Middle frontal gyrus (tissue), 1 donor: ENCODE measurements at regions not wholly inside any gene's neighbourhood (a gene's known extent, or its start where the extent isn't known, plus 50 kb on each side); places are given as distances from the start of the nearest gene placed in this dataset.
"Not testable (repeated sequence)": the region's sequence is repeated elsewhere in the genome, so short reads cannot be mapped to it uniquely, and the experiment has no call there.

Experiments
- DNase-seq: peaks from one replicate; pipeline ENCODE4 v3.0.0-alpha.2; 2015; ENCODE audit warnings: low spot score; ENCODE audit errors: extremely low spot score

DNA sequence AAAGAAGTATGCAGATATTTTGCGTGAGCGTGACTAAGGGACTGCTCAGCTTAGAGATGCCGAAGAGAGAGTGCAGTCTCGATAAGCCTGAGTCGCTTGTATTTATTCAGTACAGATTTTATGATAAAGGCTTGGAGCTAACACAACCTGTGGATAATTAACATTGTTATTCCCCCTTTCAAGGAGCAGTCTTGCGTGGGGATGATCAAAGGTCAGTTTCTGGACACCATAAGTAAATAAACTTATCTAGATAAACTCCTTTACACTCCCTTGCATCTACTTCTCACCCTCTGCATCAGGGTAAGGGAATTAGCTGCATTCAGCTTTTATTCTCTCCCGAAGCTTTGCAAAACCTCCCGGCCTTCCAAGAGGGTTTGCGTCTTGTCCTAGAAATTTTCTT is 357.8 kb upstream of the ST8SIA4 start:
- DNase-seq, result no peak

DNA sequence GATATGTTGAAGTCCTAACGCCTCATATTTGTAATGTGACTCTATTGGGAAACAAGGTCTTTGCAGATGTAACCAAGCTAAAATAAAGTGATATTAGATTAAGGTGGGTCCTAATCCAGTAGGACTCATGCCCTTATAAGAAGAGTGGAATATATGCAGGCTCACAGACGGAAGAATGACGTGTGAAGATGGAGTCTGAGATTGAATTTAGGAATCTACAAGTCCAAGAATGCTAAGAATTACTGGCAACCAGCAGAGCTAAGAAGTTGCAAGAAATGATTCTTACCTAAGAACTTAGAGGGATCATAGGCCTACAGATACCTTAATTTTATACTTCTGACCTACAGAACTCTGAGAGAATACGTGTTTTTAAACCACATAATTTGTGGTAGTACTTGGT is 350.0 kb upstream of the ST8SIA4 start:
- no peak for DNase-seq

DNA sequence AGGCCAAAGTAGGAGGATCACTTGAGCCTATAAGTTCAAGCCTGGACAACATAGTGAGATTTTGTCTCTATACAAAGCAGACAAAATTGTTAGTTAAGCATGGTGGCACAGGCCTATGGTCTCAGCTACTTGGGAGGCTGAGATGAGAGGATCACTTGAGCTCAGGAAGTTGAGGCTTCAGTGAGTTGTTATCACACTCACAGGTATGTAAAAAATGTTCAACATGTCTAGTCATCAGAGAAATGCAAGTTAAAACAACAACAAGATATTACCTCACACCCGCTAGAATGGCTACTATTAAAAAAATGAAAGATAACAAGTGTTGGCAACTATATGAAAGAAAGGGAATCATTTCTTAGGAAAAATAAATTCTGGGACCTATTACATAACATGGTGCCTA is 341.5 kb upstream of the ST8SIA4 start:
- DNase-seq, result no peak

DNA sequence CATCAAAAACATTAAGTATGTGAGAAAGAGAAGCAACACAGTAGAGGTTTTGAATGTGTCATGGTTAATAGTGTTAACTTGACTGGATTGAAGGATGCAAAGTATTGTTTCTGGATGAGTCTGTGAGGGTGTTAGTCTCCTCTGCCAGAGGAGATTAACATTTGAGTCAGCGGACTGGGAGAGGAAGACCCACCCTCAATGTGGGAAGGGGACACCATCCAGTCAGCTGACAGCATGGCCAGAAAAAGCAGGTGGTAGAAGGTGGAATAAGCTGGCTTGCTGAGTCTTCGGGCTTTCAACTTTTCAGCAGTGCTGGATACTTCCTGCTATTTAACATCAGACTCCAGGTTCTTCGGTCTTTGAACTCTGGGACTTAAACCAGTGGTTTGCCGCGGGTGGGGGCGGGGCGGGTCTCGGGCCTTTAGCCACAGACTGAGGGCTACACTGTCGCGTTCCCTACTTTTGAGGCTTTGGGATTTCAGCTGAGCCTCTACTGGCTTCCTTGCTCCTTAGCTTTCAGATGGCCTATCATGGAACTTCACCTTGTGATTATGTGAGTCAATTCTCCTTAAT is 309.9 kb upstream of the ST8SIA4 start:
- no peak for DNase-seq

DNA sequence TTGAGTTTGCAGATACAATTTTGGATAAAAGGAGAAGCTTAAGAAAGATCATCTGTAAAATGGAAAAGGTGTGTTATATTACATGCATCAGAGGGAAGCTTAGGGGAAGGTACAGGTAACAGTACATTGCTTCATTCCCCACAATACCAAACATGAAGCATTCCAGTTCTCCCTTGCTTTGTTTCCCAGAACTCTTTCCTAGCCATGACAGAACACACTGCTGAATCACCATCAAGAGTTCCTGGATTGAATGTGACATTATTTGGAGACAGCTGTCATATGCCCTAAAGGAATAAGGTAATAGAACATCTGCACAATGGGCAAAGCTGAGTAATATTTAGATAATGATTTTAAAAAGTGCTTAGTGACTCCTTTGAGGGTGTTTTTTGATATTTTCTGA is 303.5 kb upstream of the ST8SIA4 start:
- DNase-seq, result no peak

DNA sequence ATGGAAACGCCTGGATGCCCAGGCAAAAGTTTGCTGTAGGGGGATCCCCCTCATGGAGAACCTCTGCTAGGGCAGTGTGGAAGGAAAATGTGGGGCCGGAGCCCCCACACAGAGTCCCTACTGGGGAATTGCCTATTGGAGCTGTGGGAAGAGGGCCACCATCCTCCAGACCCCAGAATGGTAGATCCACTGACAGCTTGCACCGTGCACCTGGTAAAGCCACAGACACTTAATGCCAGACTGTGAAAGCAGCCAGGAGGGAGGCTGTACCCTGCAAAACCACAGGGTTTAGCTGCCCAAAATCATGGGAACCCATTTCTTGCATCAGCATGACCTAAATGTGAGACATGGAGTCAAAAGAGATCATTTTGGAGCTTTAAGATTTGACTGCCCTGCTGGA is 302.0 kb upstream of the ST8SIA4 start:
- DNase-seq, result not testable (repeated sequence)

DNA sequence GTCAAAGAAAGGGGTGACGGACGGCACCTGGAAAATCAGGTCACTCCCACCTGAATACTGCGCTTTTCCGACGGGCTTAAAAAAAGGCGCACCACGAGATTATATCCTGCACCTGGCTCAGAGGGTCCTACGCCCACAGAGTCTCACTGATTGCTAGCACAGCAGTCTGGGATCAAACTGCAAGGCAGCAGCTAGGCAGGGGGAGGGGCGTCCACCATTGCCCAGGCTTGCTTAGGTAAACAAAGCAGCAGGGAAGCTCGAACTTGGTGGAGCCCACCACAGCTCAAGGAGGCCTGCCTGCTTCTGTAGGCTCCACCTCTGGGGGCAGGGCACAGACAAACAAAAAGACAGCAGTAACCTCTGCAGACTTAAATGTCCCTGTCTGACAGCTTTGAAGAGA is 277.3 kb upstream of the ST8SIA4 start:
- not testable (repeated sequence) for DNase-seq

DNA sequence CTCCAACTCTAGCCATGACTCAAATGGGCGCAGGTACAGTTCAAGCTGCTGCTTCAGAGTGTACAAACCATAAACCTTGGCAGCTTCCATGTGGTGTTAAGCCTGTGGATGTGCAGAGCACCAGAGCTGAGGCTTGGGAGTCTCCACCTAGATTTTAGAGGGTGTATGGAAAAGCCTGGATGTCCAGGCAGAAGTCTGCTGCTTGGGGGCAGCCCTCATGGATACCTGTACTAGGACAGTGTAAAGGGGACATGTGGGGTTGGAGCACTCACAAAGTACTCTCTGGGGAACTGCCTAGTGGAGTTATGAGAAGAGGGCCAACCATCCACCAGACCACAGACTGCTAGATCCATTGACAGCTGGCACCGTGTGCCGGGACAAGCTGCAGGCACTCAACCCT is 273.5 kb upstream of the ST8SIA4 start:
- no peak for DNase-seq

DNA sequence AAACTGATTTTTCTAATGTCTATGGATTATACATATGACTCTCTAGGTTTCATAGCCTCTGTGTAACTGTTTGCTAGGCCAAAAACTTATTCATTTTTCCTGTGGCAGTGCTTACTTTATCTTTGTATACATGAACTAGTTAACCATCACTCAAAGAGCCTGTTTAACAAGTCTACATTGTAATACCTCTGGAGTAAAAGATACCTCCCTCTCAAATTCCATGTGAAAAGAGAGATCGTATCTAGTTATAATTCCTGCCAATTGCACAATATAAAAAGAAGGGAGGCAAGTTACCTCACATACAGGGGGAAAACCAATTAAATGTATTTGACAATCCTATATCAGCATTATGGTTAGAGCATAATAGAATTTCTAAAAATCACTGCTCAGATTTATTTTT is 271.9 kb upstream of the ST8SIA4 start:
- DNase-seq, result no peak

DNA sequence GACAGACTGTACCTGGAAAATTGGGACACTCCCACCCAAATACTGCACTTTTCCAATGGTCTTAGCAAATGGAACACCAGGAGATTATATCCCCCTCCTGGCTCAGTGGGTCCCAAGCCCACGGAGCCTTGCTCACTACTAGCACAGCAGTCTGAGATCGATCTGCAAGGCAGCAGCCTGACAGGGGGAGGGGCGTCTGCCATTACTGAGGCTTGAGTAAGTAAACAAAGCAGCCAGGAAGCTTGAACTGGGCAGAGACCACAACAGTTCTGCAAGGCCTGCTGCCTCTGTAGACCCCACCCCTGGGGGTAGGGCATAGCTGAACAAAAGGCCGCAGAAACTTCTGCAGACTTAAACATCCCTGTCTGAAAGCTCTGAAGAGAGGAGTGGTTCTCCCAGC is 260.0 kb upstream of the ST8SIA4 start:
- DNase-seq, result no peak

DNA sequence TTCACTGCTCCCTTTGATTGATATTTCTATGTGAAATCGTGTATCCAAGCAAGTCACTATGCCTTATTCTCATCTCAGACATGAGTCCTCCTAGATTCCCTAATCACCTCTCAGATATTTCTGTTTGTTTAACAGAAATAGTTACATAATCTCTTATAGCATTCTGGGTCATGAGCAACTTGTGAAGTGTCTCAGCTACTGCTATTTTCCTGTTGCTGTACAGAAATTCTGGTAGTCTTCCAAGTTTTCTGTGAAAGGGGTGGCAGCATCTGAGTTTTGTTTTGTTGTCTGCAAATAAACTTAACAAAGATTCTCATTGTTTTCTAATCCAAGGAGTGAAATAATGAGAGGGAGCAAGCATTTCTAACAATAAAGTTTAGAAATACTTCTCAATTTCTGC is 256.9 kb upstream of the ST8SIA4 start:
- DNase-seq, result peak; percentile 23

DNA sequence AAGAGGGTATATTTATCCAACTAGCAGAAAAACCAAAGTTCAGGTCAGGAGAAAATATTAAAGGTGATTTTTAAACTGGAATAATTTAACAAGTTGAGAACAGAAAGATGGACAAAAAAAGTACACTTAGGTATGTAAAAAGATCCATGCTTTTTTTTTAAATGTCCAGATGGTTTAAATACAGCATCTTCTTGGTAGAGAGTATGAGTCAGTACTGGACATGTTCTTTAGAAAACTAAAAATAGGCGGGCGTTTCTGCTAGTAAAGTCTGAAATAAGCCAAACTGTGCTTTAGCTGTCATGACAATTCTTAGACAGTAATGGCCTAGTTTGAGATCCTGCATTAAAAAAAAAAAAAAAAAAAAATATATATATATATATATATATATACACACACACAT is 255.9 kb upstream of the ST8SIA4 start:
- no peak for DNase-seq

DNA sequence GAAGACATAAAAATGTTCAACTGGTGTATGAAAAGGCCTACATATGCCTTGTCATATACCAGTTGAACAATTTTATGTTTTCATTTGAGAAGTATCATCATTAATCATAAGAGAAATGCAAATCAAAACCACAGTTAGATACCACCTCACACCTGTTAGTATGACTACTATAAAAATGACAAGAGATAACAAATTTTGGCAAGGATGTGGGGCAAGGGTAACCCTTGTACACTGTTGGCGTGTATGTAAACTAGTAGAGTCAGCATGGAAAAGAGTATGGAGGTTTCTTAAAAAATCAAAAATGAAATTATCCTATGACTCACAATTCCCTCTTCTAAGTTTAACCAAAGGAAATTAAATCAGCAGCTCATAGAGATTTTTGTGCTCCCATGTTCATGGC is 250.4 kb upstream of the ST8SIA4 start:
- DNase-seq, result no peak

DNA sequence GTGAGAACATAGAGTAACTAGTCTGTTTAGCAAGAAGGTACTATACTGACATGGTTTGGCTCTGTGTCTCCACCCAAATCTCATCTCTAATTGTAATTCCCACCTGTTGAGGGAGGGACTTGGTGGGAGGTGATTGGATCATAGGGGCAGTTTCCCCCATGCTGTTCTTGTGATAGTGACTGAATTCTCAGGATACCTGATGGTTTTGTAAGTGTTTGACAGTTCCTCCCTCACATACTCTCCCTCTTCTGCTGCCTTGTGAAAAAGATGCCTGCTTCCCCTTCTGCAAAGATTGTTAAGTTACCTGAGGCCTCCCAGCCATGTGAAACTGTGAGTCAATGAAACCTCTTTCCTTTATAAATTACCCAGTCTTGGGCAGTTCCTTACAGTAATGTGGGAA is 240.4 kb upstream of the ST8SIA4 start:
- no peak for DNase-seq

DNA sequence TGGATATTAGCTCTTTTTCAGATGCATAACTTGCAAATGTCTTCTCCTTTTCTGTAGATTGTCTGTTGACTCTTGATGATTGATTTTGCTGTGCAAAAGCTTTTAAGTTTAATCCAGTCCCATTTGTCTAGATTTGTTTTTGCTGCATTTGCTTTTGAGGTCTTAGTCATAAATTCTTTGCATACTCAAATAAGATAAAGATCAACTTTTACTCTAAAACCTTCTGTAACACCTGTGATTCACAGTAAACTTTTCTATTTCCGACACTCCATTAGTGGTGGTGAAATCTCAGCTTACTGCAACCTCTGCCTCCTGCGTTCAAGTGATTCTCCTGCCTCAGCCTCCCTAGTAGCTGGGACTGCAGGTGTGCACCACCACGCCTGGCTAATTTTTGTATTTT is 239.0 kb upstream of the ST8SIA4 start:
- DNase-seq, result no peak

DNA sequence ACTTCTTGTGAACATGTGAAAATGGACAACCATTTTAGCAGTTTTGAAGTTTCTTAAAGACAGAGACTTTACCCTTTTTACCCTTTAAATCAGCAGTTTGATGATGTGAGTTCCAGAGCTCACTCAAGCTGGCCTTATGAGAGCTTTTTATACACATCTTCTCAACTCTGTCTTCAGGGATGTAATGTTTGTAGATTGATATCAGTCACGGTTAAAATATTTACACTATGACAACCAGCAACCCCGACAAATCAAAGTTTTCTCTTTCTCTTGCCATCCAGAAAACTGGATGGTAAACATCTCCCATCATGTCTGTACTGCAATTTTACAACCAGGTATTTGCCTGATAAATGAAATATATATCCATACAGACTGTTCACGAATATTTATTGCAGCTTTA is 233.4 kb upstream of the ST8SIA4 start:
- no peak for DNase-seq

DNA sequence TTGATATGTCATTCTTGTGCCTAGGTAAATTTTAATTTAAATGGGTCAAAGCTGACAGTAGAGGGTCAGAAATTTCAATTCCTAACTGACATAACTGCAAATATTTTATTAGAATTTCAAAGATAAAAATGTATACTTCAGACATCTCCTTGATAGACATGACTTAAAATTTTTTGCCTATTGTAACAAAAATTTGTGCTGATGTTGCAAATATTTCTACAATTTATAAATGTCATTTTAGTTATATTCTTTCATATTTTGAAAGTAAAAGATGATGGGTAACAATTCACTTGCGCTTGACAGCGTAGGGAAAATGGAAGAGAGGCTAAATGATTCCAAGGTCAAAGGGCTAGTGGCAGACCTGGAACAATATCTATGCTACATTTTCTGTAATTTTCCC is 220.3 kb upstream of the ST8SIA4 start:
- DNase-seq, result no peak

DNA sequence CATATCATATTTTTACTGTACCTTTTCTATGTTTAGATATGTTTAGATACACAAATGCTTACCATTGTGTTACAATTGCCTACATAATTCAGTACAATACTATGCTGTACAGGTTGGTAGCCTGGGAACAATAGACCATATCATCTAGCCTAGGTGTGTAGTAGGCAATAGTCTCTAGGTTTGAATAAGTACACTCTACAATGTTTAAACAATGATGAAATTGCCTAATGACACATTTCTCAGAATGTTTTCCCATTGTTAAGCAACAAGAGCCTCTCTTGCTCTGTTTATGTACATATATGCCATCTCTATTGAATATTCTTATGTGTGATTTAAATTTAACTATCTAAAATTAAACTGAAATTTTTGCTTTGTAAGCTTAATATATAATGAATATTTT is 209.6 kb upstream of the ST8SIA4 start:
- DNase-seq, result no peak

DNA sequence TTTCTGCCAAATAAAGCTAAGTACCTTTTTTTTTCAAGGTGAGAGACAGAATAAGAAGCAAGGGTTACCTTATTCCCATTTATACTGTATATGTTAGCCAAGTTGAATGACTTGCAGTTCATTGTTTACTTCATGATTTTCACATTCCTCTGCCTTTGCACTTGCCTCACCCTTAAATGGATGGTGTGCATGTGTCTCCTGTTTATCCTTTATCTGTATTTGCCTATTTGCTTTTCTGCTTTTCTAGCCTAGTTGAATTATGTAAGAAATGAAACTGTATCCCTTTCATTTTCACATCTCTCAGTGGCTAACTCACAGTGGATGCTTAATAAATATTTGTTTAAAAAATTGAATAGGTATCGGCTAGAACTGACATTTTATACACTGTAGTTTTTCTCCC is 200.8 kb upstream of the ST8SIA4 start:
- no peak for DNase-seq

DNA sequence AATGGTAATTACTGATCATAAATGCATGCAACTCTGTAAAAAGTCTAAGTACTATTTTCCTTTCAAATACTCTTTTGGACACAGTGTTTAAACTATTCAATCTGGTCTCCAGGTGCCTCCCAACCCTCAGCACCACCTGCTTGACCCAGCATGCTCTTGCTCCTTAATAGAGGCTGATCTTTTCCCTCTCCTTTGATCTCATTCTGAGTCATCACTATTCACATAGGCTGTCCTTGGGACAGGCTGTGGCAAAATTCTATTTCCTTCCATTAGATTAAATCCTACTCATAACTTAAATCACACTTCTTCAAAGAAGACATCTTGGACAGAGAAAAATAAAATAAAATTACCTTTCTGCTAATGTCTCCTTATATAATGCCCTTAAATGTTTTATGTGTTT is 199.4 kb upstream of the ST8SIA4 start:
- DNase-seq, result no peak

DNA sequence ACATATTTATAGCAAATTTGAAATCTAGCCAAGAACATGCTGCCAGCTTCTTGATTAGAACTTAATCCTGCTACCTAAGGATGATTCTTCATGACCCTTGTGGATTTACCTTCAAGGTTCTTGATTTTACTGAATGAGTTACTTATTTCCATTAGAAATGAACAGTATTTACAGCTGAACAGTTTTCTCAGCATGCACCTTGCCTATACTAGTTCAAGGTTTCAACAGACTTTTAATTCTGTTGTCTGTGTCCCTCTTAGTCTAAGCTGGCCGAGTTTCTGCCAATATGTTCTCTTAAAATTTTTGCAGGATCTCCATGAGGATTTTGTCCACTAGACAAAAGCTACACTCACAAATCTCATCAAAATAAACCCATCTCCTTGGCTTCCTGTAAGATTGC is 188.8 kb upstream of the ST8SIA4 start:
- no peak for DNase-seq

DNA sequence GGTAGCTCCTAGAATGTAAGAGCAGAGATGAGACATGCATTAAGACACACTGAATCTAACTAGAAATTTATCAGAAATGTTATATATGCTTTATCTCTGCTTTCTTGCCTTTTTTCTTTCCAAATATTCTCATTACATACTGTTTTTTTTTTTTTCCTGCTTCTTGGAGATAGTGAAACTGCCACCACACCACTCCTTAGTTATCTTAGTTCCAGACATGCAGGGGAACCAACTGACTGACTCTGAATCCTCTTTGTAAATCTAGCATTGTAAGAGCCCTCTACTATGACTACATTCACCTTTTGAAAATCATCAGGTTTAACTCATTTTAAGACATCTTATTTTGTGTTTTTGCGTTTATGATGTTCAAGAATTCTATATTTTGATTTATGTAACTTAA is 181.3 kb upstream of the ST8SIA4 start:
- DNase-seq, result no peak

DNA sequence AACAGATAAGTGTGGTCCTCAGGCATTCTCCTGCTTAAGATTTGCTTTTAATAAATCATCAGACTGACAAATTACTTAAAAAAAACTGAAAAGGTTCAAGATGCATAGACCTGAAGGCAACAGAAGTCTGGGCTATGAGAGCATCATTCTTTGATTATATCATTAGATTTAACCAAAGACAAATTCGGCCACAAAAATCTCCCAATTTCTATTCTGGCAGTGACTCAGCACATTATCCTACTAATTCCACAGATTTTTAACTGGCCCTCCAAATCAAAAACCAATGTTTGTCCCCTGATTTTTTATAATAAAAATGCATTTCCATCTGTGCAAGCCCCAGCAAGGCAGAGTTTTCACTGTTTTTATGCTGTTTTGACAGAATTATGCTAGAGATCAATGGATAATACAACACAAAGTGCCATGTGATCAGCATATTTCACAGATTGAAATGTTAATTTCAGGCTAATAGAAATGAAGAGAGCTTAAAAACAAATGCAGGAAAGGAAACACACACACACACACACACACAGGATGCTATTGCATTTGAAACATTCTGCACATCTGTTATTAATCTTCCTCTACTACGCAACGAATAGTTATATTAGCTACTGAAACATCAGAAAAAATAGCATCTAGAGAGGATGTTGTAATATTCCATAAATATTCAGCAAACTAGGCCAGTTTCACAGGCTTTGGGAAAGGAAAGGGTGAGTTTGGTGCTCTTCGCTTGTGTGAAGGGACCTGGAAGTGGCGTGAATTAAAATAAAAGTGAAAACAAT is 177.6 kb upstream of the ST8SIA4 start:
- no peak for DNase-seq

DNA sequence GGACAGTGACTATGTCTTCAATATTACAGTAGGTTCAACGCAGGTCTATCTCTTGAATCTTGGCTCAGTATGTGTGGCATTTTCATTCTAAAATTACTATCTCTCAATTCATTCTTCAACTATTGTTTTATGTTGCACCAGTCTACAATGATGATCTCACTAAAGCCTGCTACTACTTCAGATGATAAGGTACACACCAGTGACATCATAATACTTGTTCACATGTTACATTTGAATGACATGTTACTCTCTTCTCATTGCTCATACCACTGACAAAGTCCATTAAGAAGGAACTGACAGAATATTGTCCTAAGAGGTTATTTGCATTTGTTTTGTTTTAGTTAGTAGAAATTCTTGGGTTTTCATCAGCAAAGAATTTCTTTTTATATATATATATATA is 165.2 kb upstream of the ST8SIA4 start:
- DNase-seq, result no peak
